ENCODE measurements at regions not wholly inside any gene's neighbourhood (a gene's known extent, or its start where the extent isn't known, plus 50 kb on each side); places are given as distances from the start of the nearest gene placed in this dataset.
"Not testable (repeated sequence)": the region's sequence is repeated elsewhere in the genome, so short reads cannot be mapped to it uniquely, and the experiment has no call there.

DNA sequence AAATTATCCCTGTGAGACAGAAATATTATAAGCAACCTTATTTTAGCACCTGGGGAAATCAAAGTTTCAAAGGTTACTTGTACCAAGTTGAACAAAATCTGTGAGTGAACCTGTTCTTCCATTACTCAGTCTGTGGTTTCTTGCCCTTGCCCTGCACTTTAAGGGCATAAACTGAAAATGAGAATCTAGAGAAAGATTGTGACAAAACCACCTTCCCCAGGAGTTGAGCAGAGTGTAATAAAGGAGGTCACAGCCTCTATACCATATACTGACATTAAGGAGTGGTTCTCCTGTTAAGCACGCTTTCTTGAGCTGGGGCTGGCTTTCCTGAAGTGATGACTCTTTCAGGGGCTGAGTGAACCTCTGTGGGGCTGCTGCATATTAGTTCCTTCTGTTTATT, 143.4 kb downstream of the PDCD6IP start:
- ATAC-seq: no peak
- H3K27ac Mint-ChIP-seq: no peak overlapping the region
- H3K9me3 ChIP-seq (ENCODE audit: control insufficient read depth in 2 of 3, low read length in 3 of 3): no peaks in the 10 kb centered on the region

DNA sequence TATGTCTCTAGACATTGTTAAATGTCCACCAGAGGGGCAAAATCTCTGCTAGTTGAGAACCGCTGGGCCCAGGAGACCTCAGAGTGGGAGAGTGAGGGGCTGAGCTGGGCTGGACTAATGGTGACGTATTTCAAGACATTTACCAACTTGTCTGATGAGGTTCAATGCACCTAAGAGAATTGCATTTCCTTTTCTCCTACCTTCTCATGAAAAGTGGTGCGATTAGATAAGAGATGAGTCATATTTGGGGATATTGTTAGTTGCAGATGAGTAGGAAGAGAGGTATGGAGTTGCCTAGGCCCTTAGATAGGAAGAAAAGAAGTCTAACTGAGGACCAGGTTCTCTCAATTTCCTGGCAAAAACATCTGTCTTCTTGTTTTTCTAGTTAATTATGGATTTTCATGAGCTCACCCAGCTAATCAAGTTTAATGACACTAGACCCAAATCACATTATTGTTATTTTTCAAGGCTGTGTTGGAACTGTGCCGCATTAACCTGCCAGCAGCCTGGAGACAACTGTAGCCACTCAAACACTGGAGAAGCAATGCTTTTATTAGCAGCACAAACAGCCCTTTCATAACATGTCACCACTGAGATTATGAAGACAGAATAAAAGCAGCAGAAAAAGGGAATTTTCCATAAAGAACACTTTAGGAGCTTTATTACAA, 144.2 kb downstream of the PDCD6IP start:
- DNase-seq (no peak), ATAC-seq (no peak)
- Mint-ChIP-seq H3K27me3 (peaks cover 0 to 2% (median 0%) of the 10 kb centered on the region in 5 donors), H3K4me1 (no peaks in the 10 kb centered on the region), H3K36me3 (no peaks in the 10 kb centered on the region), H3K4me3 (no peak overlapping the region), H3K9me3 (no peaks in the 10 kb centered on the region), H3K27ac (no peak overlapping the region)
- intact Hi-C loops (cut with micrococcal nuclease): no loop called here
- Histone ChIP-seq H3K9me3 (ENCODE audit: control insufficient read depth in 2 of 3, low read length in 3 of 3) (no peaks in the 10 kb centered on the region), H3K36me3 (ENCODE audit: control insufficient read depth in 2 of 3, insufficient read depth in 3 of 3, low read length in 3 of 3) (no peaks in the 10 kb centered on the region), H3K27ac (ENCODE audit: low read depth, low read length) (no peak overlapping the region), H3K4me3 (ENCODE audit: low read length) (no peak overlapping the region), H3K4me1 (ENCODE audit: control insufficient read depth in 2 of 2, insufficient read depth in 2 of 2, low read length in 2 of 2) (no peaks in the 10 kb centered on the region), H3K27me3 (ENCODE audit: control insufficient read depth in 2 of 2, insufficient read depth in 2 of 2, low read length in 2 of 2) (no peaks in the 10 kb centered on the region)
- CTCF ChIA-PET: no interaction called here
- POLR2A ChIA-PET: no interaction called here

More for the DNA sequence above, 143.4 kb downstream of the PDCD6IP start:
- ChIA-PET CTCF (no interaction called here), POLR2A (no interaction called here)
- no peak for DNase-seq
- no peaks in the 10 kb centered on the region for H3K36me3 Mint-ChIP-seq
- intact Hi-C loops (cut with micrococcal nuclease): no loop called here
- H3K27me3 Mint-ChIP-seq: peaks cover 0 to 6% (median 2%) of the 10 kb centered on the region in 5 donors
- no peak overlapping the region for H3K4me3 Mint-ChIP-seq
- Histone ChIP-seq H3K4me1 (ENCODE audit: control insufficient read depth in 2 of 2, insufficient read depth in 2 of 2, low read length in 2 of 2) (no peaks in the 10 kb centered on the region), H3K4me3 (ENCODE audit: low read length) (no peak overlapping the region), H3K27me3 (ENCODE audit: control insufficient read depth in 2 of 2, insufficient read depth in 2 of 2, low read length in 2 of 2) (no peaks in the 10 kb centered on the region), H3K36me3 (ENCODE audit: control insufficient read depth in 2 of 3, insufficient read depth in 3 of 3, low read length in 3 of 3) (no peaks in the 10 kb centered on the region), H3K27ac (ENCODE audit: low read depth, low read length) (no peak overlapping the region)
- no peaks in the 10 kb centered on the region for H3K4me1 Mint-ChIP-seq
- peaks cover 0 to under 1% (median 0%) of the 10 kb centered on the region in 11 donors for H3K9me3 Mint-ChIP-seq

- Histone ChIP-seq H3K27ac (ENCODE audit: low read depth, low read length) (no peak overlapping the region), H3K36me3 (ENCODE audit: control insufficient read depth in 2 of 3, insufficient read depth in 3 of 3, low read length in 3 of 3) (no peaks in the 10 kb centered on the region), H3K27me3 (ENCODE audit: control insufficient read depth in 2 of 2, insufficient read depth in 2 of 2, low read length in 2 of 2) (no peaks in the 10 kb centered on the region), H3K4me1 (ENCODE audit: control insufficient read depth in 2 of 2, insufficient read depth in 2 of 2, low read length in 2 of 2) (no peaks in the 10 kb centered on the region), H3K4me3 (ENCODE audit: low read length) (no peak overlapping the region), H3K9me3 (ENCODE audit: control insufficient read depth in 2 of 3, low read length in 3 of 3) (no peaks in the 10 kb centered on the region)
- ChIA-PET POLR2A (no interaction called here), CTCF (no interaction called here)
- Mint-ChIP-seq H3K4me3 (no peak overlapping the region), H3K27me3 (peaks cover 0 to 3% (median 0%) of the 10 kb centered on the region in 5 donors), H3K4me1 (no peaks in the 10 kb centered on the region), H3K27ac (no peak overlapping the region), H3K36me3 (no peaks in the 10 kb centered on the region), H3K9me3 (no peaks in the 10 kb centered on the region)
- no peak for ATAC-seq
- intact Hi-C loops (cut with micrococcal nuclease): no loop called here
- no peak for DNase-seq
Measured at GRCh38 chr3:33943277-33943676, 144.8 kb downstream of the PDCD6IP start.

DNA sequence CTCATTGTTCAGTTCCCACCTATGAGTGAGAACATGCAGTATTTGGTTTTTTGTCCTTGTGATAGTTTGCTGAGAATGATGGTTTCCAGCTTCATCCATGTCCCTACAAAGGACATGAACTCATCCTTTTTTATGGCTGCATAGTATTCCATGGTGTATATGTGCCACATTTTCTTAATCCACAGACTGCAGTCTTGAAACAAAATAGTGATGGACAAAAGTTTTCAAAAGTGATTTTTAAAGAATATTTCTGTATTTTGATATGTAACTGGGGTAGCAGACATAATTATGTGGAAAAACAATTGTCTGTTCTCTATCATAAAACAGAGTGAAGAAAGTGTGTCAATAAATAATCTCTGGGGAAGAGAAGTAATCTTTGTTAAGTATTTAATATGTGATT, 148.2 kb downstream of the PDCD6IP start:
- H3K27ac Mint-ChIP-seq; H3K27me3 ChIP-seq (ENCODE audit: control insufficient read depth in 2 of 2, insufficient read depth in 2 of 2, low read length in 2 of 2); H3K4me3 ChIP-seq (ENCODE audit: low read length); CTCF ChIA-PET; ATAC-seq; H3K27me3 Mint-ChIP-seq; H3K4me3 Mint-ChIP-seq; POLR2A ChIA-PET; H3K36me3 Mint-ChIP-seq; H3K4me1 ChIP-seq (ENCODE audit: control insufficient read depth in 2 of 2, insufficient read depth in 2 of 2, low read length in 2 of 2); H3K4me1 Mint-ChIP-seq; DNase-seq; H3K27ac ChIP-seq (ENCODE audit: low read depth, low read length); intact Hi-C loops (cut with micrococcal nuclease); H3K9me3 ChIP-seq (ENCODE audit: control insufficient read depth in 2 of 3, low read length in 3 of 3); H3K9me3 Mint-ChIP-seq; H3K36me3 ChIP-seq (ENCODE audit: control insufficient read depth in 2 of 3, insufficient read depth in 3 of 3, low read length in 3 of 3): not testable (repeated sequence)

GRCh38 chr3:33947272-33948195, 149.1 kb downstream of the PDCD6IP start:
- CTCF ChIA-PET: no interaction called here
- H3K4me3 Mint-ChIP-seq: no peak overlapping the region
- DNase-seq: no peak
- peaks cover 0 to 9% (median 0%) of the 10 kb centered on the region in 5 donors for H3K27me3 Mint-ChIP-seq
- H3K4me1 Mint-ChIP-seq: no peaks in the 10 kb centered on the region
- H3K9me3 Mint-ChIP-seq: no peaks in the 10 kb centered on the region
- no peak overlapping the region for H3K4me3 ChIP-seq (ENCODE audit: low read length)
- no peaks in the 10 kb centered on the region for H3K9me3 ChIP-seq (ENCODE audit: control insufficient read depth in 2 of 3, low read length in 3 of 3)
- intact Hi-C loops (cut with micrococcal nuclease): no loop called here
- H3K27me3 ChIP-seq (ENCODE audit: control insufficient read depth in 2 of 2, insufficient read depth in 2 of 2, low read length in 2 of 2): no peaks in the 10 kb centered on the region
- no peaks in the 10 kb centered on the region for H3K36me3 Mint-ChIP-seq
- no peak for ATAC-seq
- H3K4me1 ChIP-seq (ENCODE audit: control insufficient read depth in 2 of 2, insufficient read depth in 2 of 2, low read length in 2 of 2): no peaks in the 10 kb centered on the region
- H3K36me3 ChIP-seq (ENCODE audit: control insufficient read depth in 2 of 3, insufficient read depth in 3 of 3, low read length in 3 of 3): no peaks in the 10 kb centered on the region
- POLR2A ChIA-PET: no interaction called here
- no peak overlapping the region for H3K27ac ChIP-seq (ENCODE audit: low read depth, low read length)
- no peak overlapping the region for H3K27ac Mint-ChIP-seq

- H3K4me1 Mint-ChIP-seq: no peaks in the 10 kb centered on the region
- H3K27me3 Mint-ChIP-seq: peaks cover 0 to 9% (median 0%) of the 10 kb centered on the region in 5 donors
- no peak overlapping the region for H3K27ac Mint-ChIP-seq
- no peaks in the 10 kb centered on the region for H3K9me3 ChIP-seq (ENCODE audit: control insufficient read depth in 2 of 3, low read length in 3 of 3)
- no peak for DNase-seq
- CTCF ChIA-PET: no interaction called here
- intact Hi-C loops (cut with micrococcal nuclease): no loop called here
- no peak overlapping the region for H3K4me3 ChIP-seq (ENCODE audit: low read length)
- POLR2A ChIA-PET: no interaction called here
- H3K36me3 Mint-ChIP-seq: no peaks in the 10 kb centered on the region
- no peak for ATAC-seq
- H3K27me3 ChIP-seq (ENCODE audit: control insufficient read depth in 2 of 2, insufficient read depth in 2 of 2, low read length in 2 of 2): no peaks in the 10 kb centered on the region
- no peak overlapping the region for H3K4me3 Mint-ChIP-seq
- H3K4me1 ChIP-seq (ENCODE audit: control insufficient read depth in 2 of 2, insufficient read depth in 2 of 2, low read length in 2 of 2): no peaks in the 10 kb centered on the region
- no peaks in the 10 kb centered on the region for H3K36me3 ChIP-seq (ENCODE audit: control insufficient read depth in 2 of 3, insufficient read depth in 3 of 3, low read length in 3 of 3)
- no peaks in the 10 kb centered on the region for H3K9me3 Mint-ChIP-seq
- H3K27ac ChIP-seq (ENCODE audit: low read depth, low read length): no peak overlapping the region
Measured at GRCh38 chr3:33949074-33949473, 150.6 kb downstream of the PDCD6IP start.

DNA sequence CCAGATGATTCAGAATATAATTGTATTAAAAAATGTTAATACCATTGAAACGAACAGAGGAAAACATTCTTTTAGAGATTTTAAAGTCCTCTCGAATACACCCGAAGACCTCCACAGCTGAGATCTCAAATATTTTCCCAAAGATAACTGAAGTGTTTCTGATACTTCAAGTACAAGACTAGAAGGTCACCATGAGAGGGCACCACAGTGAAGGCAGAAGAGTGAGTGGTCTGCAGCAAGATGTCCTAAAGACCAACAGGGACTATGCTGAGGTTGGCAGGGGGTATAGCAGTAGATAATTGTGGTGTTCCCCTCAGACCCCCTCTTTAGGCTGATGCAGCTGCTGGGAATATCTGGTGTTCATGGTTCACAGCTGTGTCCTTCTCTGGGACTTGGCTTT, 156.5 kb downstream of the PDCD6IP start:
- no peaks in the 10 kb centered on the region for H3K4me1 Mint-ChIP-seq
- no peak overlapping the region for H3K27ac Mint-ChIP-seq
- H3K9me3 Mint-ChIP-seq: no peaks in the 10 kb centered on the region
- Histone ChIP-seq H3K9me3 (ENCODE audit: control insufficient read depth in 2 of 3, low read length in 3 of 3) (no peaks in the 10 kb centered on the region), H3K27ac (ENCODE audit: low read depth, low read length) (no peak overlapping the region), H3K27me3 (ENCODE audit: control insufficient read depth in 2 of 2, insufficient read depth in 2 of 2, low read length in 2 of 2) (no peaks in the 10 kb centered on the region), H3K4me1 (ENCODE audit: control insufficient read depth in 2 of 2, insufficient read depth in 2 of 2, low read length in 2 of 2) (no peaks in the 10 kb centered on the region), H3K36me3 (ENCODE audit: control insufficient read depth in 2 of 3, insufficient read depth in 3 of 3, low read length in 3 of 3) (no peaks in the 10 kb centered on the region), H3K4me3 (ENCODE audit: low read length) (no peak overlapping the region)
- CTCF ChIA-PET: no interaction called here
- ATAC-seq (no peak), DNase-seq (peak in 2 of 9 donors; percentile 1 to 9)
- POLR2A ChIA-PET: no interaction called here
- no peak overlapping the region for H3K4me3 Mint-ChIP-seq
- H3K36me3 Mint-ChIP-seq: no peaks in the 10 kb centered on the region
- peaks cover 0 to 6% (median 2%) of the 10 kb centered on the region in 5 donors for H3K27me3 Mint-ChIP-seq
- intact Hi-C loops (cut with micrococcal nuclease): no loop called here

Data from naive thymus-derived CD4-positive, alpha-beta T cell (primary cell).